Ecto neural progenitor cell (in vitro differentiated cells): ENCODE measurements at regions not wholly inside any gene's neighbourhood (a gene's known extent, or its start where the extent isn't known, plus 50 kb on each side); places are given as distances from the start of the nearest gene placed in this dataset.

Experiments
- DNase-seq: peaks from one replicate; pipeline ENCODE4 v3.0.0-alpha.2; 2018; ENCODE audit warnings: low spot score

DNA sequence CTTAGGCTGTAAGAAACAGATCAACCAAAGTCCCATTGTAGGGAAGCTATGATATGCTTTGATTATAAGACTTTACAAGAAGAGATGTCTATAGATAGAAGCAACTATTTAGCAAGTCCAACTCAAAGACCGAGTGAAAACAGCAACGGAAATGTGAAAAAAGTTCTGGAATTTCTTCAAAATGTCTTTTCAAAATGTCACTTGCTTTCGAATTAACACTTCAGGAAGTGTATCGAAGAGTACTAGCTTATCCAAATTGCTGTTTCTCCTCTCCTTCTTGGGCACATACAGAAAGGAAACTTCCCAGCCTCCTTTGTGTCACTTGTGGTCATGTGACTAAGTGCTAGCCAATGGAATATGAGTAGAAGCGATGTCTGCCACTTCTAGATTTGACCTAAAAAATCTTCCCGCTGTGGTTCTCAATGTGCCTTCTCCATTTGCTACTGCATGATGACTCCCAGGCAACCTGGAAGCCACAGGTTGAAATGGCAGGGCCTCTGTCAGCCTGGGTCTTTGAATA lies 89.9 kb downstream of the TSEN15 start:
- DNase-seq, result no peak

- DNase-seq, result no peak
Measured at GRCh38 chr1:184143449-184143848, 91.9 kb downstream of the TSEN15 start.

- DNase-seq, result no peak
Measured at GRCh38 chr1:184145083-184145482, 93.6 kb downstream of the TSEN15 start.

DNA sequence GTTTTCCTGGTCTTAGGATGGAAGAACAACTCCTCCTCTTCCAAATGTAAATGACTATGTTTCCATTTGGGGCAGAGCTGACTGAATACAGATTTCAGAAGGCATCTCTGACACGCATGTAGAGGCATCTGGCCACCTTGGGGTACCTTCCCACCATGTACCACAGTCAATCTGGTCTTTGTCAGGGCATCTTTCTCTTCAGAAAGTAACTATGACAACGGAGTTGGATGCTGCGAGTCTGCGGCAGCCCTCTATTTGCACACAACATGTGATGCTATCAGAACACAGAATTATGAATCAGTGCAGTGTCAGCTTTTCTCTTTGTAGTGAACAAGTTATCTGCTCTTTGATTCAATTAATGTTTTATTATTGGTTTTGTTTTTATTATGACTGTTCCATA lies 94.7 kb downstream of the TSEN15 start:
- DNase-seq, result no peak

DNA sequence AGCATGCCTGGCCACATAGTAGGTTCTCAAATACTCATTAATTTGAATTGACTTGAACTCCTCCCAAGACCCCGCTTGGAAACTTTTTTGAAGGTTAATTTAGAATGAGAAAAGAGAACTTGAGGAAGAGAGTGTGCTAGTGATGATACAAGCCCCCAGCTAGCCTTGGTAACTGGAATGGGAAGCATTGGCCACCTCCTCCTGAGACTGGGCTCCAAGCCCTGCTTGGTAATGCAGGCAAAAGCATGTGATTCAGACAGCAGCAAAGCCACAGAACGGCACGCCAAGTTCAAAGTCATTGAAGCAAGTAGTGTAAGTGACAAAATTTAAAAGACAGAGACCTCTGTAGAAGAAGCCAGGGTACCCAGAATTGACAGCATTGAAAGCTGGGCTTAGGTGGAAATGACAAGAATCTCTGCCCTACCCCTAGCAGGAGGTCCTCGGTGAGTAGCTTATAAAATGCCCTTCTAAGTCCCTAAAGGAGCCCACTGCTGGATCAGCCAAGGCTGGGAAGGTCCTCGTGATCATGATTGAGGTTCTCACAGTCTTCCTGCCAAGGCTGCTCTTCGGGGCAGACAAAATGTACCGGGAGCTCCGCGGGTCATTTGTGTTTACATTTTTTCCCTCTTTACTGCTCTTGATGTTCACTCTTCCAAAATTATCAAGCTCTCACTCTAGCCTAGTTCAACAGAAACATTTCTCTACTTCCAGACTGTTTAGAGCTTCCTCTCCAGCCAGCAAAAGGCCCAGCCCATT lies 99.4 kb downstream of the TSEN15 start:
- DNase-seq, result no peak

- DNase-seq, result no peak
Measured at GRCh38 chr1:184152434-184152898, 100.9 kb downstream of the TSEN15 start.

DNA sequence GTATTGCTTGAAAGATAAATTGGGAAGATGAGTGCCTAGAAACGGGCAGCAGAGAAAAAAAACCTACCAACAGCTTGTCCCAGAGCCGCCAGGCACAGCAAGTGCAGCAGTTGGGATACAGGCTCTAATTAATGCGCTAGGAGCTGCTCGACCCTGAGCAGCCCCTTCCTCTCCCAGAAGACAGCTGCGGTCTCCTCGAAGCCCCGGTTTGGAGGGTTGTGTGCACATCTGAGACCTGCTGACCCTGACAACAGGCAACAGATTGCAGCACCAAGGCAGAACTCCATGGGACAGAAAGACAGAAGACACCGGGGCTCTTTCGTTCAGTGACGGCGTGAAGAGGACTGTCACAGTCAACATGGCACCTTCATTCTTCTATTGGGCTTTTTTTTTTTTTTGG lies 101.4 kb downstream of the TSEN15 start:
- no peak for DNase-seq

- DNase-seq, result no peak
Measured at GRCh38 chr1:184153731-184154130, 102.2 kb downstream of the TSEN15 start.

- peak; percentile 50 for DNase-seq
Measured at GRCh38 chr1:184156521-184157393, 105.2 kb downstream of the TSEN15 start.

DNA sequence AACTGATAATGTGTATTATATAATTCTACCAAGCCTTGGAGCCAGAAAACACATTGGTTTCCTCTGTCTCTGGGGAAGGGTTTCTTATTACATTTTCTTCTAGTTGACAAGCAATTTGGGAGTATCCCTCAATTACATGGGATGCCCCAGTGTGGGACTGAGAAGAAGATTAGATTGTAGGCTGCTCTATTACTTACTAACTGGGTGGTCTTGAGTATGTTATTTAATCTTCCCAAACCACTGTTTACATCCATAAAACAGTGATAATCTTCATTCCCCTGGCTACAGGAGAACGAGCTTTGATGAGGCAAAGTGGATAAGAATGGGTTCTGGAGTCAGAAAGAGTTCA lies 105.8 kb downstream of the TSEN15 start:
- DNase-seq, result no peak

DNA sequence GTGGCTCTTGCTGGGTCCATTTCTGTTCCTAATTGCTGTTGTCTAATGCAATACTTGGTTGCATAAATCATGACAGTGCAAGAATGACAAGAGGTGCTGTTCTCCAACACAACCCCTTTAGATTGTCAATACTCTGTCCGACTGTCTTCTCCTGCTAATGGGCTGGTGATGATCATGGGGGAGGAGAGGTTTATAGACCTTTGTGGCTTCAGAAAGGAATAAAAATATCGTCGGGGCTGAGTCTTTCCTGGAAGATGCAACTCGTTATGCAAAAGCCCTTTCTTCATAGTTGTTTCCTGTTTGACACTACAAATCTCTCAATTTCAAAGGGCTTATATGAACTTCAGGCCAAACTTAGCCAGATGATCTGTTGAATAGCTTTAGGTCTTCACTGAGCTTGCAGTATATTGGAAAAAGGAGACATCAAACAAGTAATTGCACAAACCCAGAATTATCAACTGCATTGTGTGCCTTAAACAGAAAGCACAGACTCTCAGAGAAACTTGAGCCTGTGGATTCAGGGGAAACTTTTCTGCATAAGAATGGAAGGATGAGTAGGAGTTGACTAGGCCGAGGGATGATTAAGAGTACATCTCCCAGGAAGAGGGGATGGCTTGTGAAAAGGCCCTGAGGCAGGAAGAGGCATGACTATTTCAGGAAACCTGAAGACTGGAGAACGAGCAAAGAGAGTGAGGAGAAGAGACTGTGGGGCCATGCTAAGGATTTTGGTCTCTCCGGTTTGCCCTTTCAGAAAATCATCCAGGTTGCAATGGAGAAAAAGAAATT lies 107.6 kb downstream of the TSEN15 start:
- no peak for DNase-seq

GRCh38 chr1:184160236-184160635 lies 108.7 kb downstream of the TSEN15 start:
- DNase-seq, result no peak

DNA sequence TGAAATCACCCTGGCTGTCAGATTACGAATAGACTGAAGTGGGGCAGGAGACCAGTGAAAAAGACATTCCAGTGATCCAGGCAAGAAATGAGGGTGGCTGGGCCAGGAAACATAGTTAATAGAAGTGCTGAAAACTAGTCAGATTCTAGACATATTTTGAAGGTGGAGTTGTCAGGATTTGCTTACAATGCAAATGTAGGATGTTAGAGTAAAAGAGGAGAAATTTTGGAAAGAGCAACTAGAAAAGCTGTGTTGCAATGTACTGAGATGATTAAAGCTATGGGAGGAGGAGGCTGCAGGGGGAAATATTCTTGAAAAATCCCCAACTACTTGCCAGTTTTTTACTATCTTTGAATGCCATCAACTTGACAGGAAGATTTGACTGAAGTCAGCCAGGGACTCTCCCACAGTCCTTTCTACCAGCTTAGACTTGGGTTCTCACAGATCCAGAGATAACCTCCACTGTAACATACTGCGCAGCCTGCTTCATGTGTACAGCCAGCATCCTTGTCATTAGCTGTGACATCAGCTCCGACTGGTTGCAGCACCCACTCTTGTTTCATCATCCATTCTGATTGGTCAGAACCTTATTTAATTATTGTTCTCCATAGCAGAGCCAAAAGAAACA lies 109.7 kb downstream of the TSEN15 start:
- no peak for DNase-seq

GRCh38 chr1:184162281-184162680 lies 110.8 kb downstream of the TSEN15 start:
- no peak for DNase-seq

GRCh38 chr1:184163674-184164465 lies 112.3 kb downstream of the TSEN15 start:
- no peak for DNase-seq

DNA sequence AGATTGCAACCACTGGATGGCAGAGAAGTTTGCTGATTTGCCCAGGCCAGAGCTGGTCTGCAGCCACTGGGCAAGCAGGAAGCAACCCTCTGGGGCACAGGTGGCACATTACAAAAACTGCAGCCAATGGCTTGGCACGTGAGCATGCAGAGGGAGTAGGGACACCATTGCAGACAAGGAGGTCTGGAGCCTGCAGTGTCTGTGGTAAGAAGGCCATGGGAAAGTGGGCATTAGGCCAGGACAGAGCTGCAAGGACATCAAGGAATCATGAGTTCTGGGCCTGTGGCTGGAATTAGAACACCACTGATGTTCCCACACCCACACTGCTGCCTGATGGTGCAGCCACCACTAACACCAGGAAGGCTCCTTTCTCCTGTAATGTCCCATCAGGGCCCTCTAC lies 113.0 kb downstream of the TSEN15 start:
- DNase-seq, result no peak

GRCh38 chr1:184166485-184166884 lies 115.0 kb downstream of the TSEN15 start:
- no peak for DNase-seq

GRCh38 chr1:184167352-184167751 lies 115.8 kb downstream of the TSEN15 start:
- DNase-seq, result no peak

- no peak for DNase-seq
Measured at GRCh38 chr1:184170719-184171118, 119.2 kb downstream of the TSEN15 start.

DNA sequence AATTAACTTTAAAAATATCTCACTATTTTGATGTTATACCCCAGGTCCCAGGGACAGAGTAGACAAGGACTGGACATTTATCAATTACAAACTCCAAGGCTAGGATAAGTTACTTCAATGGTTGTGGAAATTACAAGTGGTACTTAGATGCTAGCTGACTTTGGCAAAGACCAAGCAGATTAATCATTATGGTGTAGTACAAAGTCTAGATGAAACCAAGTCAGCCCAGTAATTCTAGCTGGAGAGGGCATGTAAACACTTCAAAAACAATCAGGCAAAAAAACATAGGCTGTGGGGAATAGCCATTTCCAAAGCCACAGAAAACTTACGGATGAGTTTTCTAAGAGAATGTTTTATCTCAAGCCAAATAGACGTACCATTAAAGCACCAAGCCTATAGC lies 124.5 kb downstream of the TSEN15 start:
- no peak for DNase-seq

DNA sequence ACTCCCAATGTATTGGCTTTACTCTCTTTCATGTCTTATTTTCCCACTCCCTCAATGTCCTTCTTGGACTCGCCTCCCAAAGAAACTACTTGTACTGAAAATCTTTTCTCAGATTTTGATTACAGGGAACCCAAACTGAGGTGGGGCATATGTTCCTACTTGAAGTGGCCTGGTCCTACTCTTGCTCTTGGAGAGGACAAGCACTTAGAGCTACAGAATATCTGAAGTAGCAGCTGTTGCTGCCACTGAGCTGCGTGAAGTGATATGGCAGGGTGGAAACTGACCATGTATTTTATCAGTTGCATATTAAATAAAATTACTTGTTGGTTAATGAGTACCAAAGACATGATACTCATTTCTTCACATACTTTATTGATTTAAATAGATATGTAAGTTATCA lies 129.5 kb downstream of the TSEN15 start:
- DNase-seq, result no peak
